SU-DHL-6 (cell line): ENCODE measurements at regions not wholly inside any gene's neighbourhood (a gene's known extent, or its start where the extent isn't known, plus 50 kb on each side); places are given as distances from the start of the nearest gene placed in this dataset.

ENCODE experiments used
- H2AFZ ChIP-seq: fragments of 200-600 bp; sonication (generic); 2 replicates; pipeline ENCODE4 v1.6.1; 2014; ENCODE audit warnings: low read depth, mild to moderate bottlenecking, moderate library complexity, mixed read lengths, antibody characterized with exemption, low read length; ENCODE audit not compliant: severe bottlenecking
- H3F3A ChIP-seq: fragments of 200-600 bp; shearing (Covaris generic); 2 replicates; pipeline ENCODE4 v1.6.0; 2016; ENCODE audit warnings: antibody characterized with exemption, mild to moderate bottlenecking; ENCODE audit not compliant: insufficient read depth
- H3K27ac ChIP-seq: fragments of 200-600 bp; sonication (generic); 2 replicates; pipeline ENCODE4 v1.5.1; 2016; ENCODE audit warnings: low read depth, mild to moderate bottlenecking, low read length, moderate library complexity, mixed read lengths
- H3K27me3 ChIP-seq: fragments of 200-600 bp; sonication (generic), shearing (Covaris generic); 2 replicates; pipeline ENCODE4 v1.6.0; 2014; ENCODE audit warnings: mild to moderate bottlenecking, low read length
- H3K36me3 ChIP-seq: fragments of 200-600 bp; sonication (generic); 2 replicates; pipeline ENCODE4 v1.6.1; 2014; ENCODE audit warnings: mild to moderate bottlenecking, low read length, mixed read lengths
- H3K4me2 ChIP-seq: fragments of 300-600, 200-600 bp; shearing (Covaris generic), sonication (generic); 2 replicates; pipeline ENCODE4 v1.6.0; 2014; ENCODE audit warnings: low read length, low read depth, mild to moderate bottlenecking; ENCODE audit not compliant: poor library complexity, severe bottlenecking
- H3K4me3 ChIP-seq: fragments of 200-600 bp; sonication (generic); 2 replicates; pipeline ENCODE4 v1.5.1; 2014; ENCODE audit warnings: antibody characterized with exemption, low read length, mild to moderate bottlenecking, mixed read lengths; ENCODE audit not compliant: insufficient read depth, poor library complexity, severe bottlenecking
- H3K79me2 ChIP-seq: fragments of 200-600 bp; sonication (generic); 2 replicates; pipeline ENCODE4 v1.6.1; 2014; ENCODE audit warnings: mild to moderate bottlenecking, low read length, moderate library complexity; ENCODE audit not compliant: insufficient read depth
- H3K9ac ChIP-seq: fragments of 200-600 bp; sonication (generic); 2 replicates; pipeline ENCODE4 v1.7.0; 2014; ENCODE audit warnings: mild to moderate bottlenecking, low read length
- H3K9me2 ChIP-seq: fragments of 200-600 bp; sonication (generic); replicated peaks from 2 replicates; pipeline ENCODE4 v1.6.1; 2014; ENCODE audit warnings: low read length; ENCODE audit not compliant: insufficient read depth
- H3K9me3 ChIP-seq: fragments of 200-600 bp; sonication (generic); 2 replicates; pipeline ENCODE4 v1.6.1; 2014; ENCODE audit warnings: low read length, mixed read lengths; ENCODE audit not compliant: insufficient read depth
- H4K20me1 ChIP-seq: fragments of 200-600 bp; sonication (generic); 2 replicates; pipeline ENCODE4 v1.6.1; 2014; ENCODE audit warnings: low read depth, mild to moderate bottlenecking, antibody characterized with exemption, low read length, moderate library complexity, mixed read lengths
- CTCF ChIP-seq: fragments of 200-600 bp; sonication (generic); IDR thresholded peaks from one replicate; pipeline ENCODE4 v1.5.1; 2017; ENCODE audit warnings: antibody characterized with exemption, mild to moderate bottlenecking, low read length, moderate library complexity; ENCODE audit not compliant: insufficient read depth, poor library complexity, severe bottlenecking
- EZH2phosphoT487 ChIP-seq: fragments of 200-600 bp; sonication (generic), shearing (Covaris generic); conservative IDR thresholded peaks from 2 replicates; pipeline ENCODE4 v1.6.1; 2018; ENCODE audit warnings: mild to moderate bottlenecking, antibody characterized with exemption, low read length, moderate library complexity, mixed read lengths

DNA sequence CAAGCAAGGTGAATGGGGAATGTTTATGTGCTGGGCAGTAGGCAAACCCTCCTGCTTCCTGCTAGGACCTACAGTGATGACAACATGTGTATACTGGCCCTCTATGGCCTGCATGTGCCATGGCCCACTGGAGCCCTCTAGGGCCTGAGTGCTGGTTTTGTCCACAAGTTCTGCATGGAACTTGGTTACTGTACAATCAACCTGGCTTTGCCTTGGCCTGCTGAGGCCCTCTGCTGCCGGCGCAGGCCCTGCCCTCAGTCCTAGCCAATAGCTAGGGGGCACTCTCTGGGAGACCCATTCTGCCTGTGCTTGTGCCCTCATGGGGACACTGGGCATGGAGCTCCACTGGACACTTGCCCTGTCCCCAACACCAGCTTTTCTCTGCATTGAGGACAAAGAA, 138.6 kb upstream of the NGF start:
- no peaks in the 10 kb centered on the region for H4K20me1 ChIP-seq
- no peak overlapping the region for H3K4me2 ChIP-seq
- no peak overlapping the region for H2AFZ ChIP-seq
- H3K9me3 ChIP-seq: no peaks in the 10 kb centered on the region
- no peak for TF ChIP-seq EZH2phosphoT487
- H3K36me3 ChIP-seq: no peaks in the 10 kb centered on the region
- H3F3A ChIP-seq: no peaks in the 10 kb centered on the region
- no peak overlapping the region for H3K27ac ChIP-seq
- no peaks in the 10 kb centered on the region for H3K79me2 ChIP-seq
- H3K9ac ChIP-seq: no peak overlapping the region
- H3K9me2 ChIP-seq: no peaks in the 10 kb centered on the region
- no peaks in the 10 kb centered on the region for H3K27me3 ChIP-seq
- no peak overlapping the region for H3K4me3 ChIP-seq

DNA sequence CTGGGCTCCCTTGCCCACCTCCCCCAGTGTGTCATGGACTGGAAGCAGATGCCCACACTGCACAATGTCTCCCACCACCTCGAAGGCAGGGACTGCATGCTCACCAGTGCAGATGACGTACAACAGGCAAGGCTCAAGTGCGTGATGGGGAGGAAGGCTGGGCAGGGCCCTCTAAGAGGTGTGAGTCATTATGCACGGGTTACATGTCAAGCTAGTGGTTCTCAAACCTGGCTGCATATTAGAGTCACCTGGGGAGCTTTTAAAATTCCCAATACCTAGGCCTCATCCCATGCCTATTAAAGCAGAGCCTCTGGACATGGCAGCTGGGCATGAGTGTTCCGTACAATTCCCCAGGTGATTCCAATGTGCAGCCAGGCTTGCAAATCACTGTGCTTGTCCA, 137.9 kb upstream of the NGF start:
- H3K4me3 ChIP-seq: no peak overlapping the region
- no peaks in the 10 kb centered on the region for H3K9me3 ChIP-seq
- TF ChIP-seq CTCF (no peak), EZH2phosphoT487 (no peak)
- no peaks in the 10 kb centered on the region for H3K27me3 ChIP-seq
- no peaks in the 10 kb centered on the region for H3K9me2 ChIP-seq
- H2AFZ ChIP-seq: no peak overlapping the region
- no peaks in the 10 kb centered on the region for H3F3A ChIP-seq
- H3K79me2 ChIP-seq: no peaks in the 10 kb centered on the region
- H3K9ac ChIP-seq: no peak overlapping the region
- H3K27ac ChIP-seq: no peak overlapping the region
- no peaks in the 10 kb centered on the region for H3K36me3 ChIP-seq
- no peaks in the 10 kb centered on the region for H4K20me1 ChIP-seq
- no peak overlapping the region for H3K4me2 ChIP-seq

DNA sequence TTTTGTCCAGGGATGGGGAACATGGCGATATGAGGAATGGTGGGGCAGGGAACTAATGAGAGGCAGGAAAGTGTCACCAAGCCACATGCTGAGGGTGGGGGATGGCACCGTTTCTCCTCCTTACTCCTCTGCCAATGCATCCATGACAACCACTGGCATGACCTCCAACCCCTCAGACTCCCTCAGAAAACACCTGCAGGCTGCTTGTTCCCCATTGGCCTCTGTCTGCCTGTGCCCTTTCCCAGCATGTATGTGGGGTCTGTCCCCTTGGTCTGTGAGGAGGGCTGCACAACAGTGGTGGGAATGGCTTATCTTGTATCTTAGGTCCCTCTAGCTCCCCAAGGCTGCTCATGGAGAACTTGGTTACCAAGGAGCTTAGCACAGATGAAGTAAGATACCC, 137.2 kb upstream of the NGF start:
- no peaks in the 10 kb centered on the region for H3K9me3 ChIP-seq
- no peaks in the 10 kb centered on the region for H3K36me3 ChIP-seq
- H3K27ac ChIP-seq: no peak overlapping the region
- H4K20me1 ChIP-seq: no peaks in the 10 kb centered on the region
- no peak overlapping the region for H3K9ac ChIP-seq
- H2AFZ ChIP-seq: no peak overlapping the region
- H3K4me2 ChIP-seq: no peak overlapping the region
- H3K4me3 ChIP-seq: no peak overlapping the region
- H3K79me2 ChIP-seq: no peaks in the 10 kb centered on the region
- H3F3A ChIP-seq: no peaks in the 10 kb centered on the region
- TF ChIP-seq CTCF: no peak
- no peak for TF ChIP-seq EZH2phosphoT487
- no peaks in the 10 kb centered on the region for H3K9me2 ChIP-seq
- no peaks in the 10 kb centered on the region for H3K27me3 ChIP-seq

DNA sequence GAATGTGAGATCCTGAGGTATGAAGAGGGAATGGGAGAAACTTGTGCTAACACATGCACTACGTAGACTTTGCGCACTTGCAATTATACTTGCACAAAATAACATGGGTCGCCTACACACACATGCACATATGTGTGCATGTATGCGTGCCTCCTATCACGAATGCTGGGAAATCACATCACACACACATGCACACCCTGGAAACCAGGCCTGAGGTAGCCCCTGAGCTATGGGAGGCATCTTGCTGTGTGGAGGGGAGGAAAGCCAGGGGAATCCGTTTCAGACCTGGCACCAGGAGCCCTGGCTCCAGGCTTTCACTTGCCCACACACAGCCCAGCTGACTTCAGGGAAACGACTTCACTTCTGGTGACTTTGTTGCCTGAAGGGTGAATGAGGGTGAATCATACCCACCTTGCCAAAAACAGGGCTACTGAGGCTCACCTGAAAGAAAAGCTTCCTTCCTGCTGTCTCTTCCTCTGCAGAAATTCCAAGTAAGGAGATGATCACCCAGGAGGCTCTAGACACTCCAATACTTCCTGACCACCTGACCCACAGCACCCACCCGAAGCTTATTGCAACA, 136.0 kb upstream of the NGF start:
- H3K27ac ChIP-seq: no peak overlapping the region
- no peaks in the 10 kb centered on the region for H3K79me2 ChIP-seq
- no peaks in the 10 kb centered on the region for H3F3A ChIP-seq
- no peaks in the 10 kb centered on the region for H3K36me3 ChIP-seq
- H3K9me2 ChIP-seq: no peaks in the 10 kb centered on the region
- H2AFZ ChIP-seq: no peak overlapping the region
- no peaks in the 10 kb centered on the region for H4K20me1 ChIP-seq
- no peak overlapping the region for H3K4me3 ChIP-seq
- no peaks in the 10 kb centered on the region for H3K27me3 ChIP-seq
- H3K4me2 ChIP-seq: no peak overlapping the region
- H3K9ac ChIP-seq: no peak overlapping the region
- no peaks in the 10 kb centered on the region for H3K9me3 ChIP-seq
- TF ChIP-seq EZH2phosphoT487: no peak
